GM12891 (cell line): ENCODE measurements at regions not wholly inside any gene's neighbourhood (a gene's known extent, or its start where the extent isn't known, plus 50 kb on each side); places are given as distances from the start of the nearest gene placed in this dataset.
"Not testable (repeated sequence)": the region's sequence is repeated elsewhere in the genome, so short reads cannot be mapped to it uniquely, and the experiment has no call there.

Experiments used
- POLR2A ChIP-seq: IDR thresholded peaks from 2 replicates; pipeline ENCODE4 v1.6.1; 2011; ENCODE audit warnings: low read depth, low read length, control low read depth
- POLR2AphosphoS5 ChIP-seq: IDR thresholded peaks from 2 replicates; pipeline ENCODE4 v1.6.1; 2011; ENCODE audit warnings: low read depth, low read length, control low read depth
- POU2F2 ChIP-seq: IDR thresholded peaks from 2 replicates; pipeline ENCODE4 v1.6.1; 2011; ENCODE audit warnings: low read depth, mild to moderate bottlenecking, control low read depth, low read length, moderate library complexity
- TAF1 ChIP-seq: IDR thresholded peaks from 2 replicates; pipeline ENCODE4 v1.6.1; 2011; ENCODE audit warnings: low read depth, low read length, control low read depth

DNA sequence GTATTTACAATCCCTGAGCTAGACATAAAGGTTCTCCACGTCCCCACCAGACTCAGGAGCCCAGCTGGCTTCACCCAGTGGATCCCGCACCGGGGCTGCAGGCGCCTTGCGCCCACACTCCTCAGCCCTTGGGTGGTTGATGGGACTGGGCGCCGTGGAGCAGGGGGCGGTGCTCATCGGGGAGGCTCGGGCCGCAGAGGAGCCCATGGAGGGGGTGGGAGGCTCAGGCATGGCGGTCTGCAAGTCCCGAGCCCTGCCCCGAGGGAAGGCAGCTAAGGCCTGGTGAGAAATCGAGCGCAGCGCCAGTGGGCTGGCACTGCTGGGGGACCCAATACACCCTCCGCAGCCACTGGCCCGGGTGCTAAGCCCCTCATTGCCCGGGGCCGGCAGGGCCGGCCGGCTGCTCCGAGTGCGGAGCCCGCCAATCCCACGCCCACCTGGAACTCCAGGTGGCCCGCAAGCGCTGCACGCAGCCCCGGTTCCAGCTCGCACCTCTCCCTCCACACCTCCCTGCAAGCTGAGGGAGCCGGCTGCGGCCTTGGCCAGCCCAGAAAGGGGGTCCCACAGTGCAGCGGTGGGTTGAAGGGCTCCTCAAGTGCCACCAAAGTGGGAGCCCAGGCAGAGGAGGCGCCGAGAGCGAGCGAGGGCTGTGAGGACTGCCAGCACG, 260.9 kb upstream of the BTG1 start:
- TF ChIP-seq POLR2A, POLR2AphosphoS5, TAF1, POU2F2: not testable (repeated sequence)
